ENCODE measurements at regions not wholly inside any gene's neighbourhood (a gene's known extent, or its start where the extent isn't known, plus 50 kb on each side); places are given as distances from the start of the nearest gene placed in this dataset.

DNA sequence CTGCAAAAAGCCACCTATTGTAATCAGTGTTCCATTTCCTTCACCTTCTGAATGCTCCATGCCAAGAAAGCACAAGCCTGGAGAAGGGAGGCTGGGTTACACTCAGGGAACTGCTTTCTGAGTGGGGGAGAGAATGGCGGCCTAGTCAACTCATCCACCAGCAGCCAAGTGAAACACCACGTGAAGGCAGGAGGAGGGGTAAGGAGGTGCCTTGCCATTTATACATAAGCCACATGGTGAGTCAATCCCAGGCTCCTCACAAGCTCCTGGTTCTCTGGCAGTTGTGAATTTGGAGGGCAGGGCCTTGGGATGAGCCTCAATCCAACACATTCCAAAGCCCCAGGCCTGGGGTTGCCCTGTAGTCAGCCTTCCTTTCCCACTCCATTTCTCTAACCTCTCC is 149.4 kb downstream of the CD24 start:
- intact Hi-C loops (cut with micrococcal nuclease) = loop anchor here (2.0 kb wide), 1 partner anchor 68 kb away; no protein-coding TSS in a partner anchor
- Mint-ChIP-seq H3K27me3 (ENCODE audit: insufficient read depth, unreplicated experiment) (no peaks in the 10 kb centered on the region), H3K36me3 (ENCODE audit: insufficient read depth, unreplicated experiment) (no peaks in the 10 kb centered on the region), H3K27ac (ENCODE audit: low read depth, unreplicated experiment) (no peak overlapping the region), H3K4me1 (ENCODE audit: insufficient read depth, unreplicated experiment) (peaks cover 6% of the 10 kb centered on the region), H3K9me3 (ENCODE audit: unreplicated experiment) (peaks cover 15% of the 10 kb centered on the region), H3K4me3 (ENCODE audit: unreplicated experiment) (no peak overlapping the region)
- CTCF ChIA-PET = no interaction called here
- POLR2A ChIA-PET = no interaction called here
- TF ChIP-seq, protein P1, sequence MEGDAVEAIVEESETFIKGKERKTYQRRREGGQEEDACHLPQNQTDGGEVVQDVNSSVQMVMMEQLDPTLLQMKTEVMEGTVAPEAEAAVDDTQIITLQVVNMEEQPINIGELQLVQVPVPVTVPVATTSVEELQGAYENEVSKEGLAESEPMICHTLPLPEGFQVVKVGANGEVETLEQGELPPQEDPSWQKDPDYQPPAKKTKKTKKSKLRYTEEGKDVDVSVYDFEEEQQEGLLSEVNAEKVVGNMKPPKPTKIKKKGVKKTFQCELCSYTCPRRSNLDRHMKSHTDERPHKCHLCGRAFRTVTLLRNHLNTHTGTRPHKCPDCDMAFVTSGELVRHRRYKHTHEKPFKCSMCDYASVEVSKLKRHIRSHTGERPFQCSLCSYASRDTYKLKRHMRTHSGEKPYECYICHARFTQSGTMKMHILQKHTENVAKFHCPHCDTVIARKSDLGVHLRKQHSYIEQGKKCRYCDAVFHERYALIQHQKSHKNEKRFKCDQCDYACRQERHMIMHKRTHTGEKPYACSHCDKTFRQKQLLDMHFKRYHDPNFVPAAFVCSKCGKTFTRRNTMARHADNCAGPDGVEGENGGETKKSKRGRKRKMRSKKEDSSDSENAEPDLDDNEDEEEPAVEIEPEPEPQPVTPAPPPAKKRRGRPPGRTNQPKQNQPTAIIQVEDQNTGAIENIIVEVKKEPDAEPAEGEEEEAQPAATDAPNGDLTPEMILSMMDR (IDR thresholded peaks at IDR 0.05; ENCODE audit: unreplicated experiment) = no peak
- no peak for DNase-seq (ENCODE audit: unreplicated experiment)
- no TSS peak for BruUV-seq (replicated peaks)

GRCh38 chr6:106823732-106824351 is 150.7 kb downstream of the CD24 start:
- no peak for DNase-seq (ENCODE audit: unreplicated experiment)
- ChIA-PET CTCF (no interaction called here), POLR2A (no interaction called here)
- no TSS peak for BruUV-seq (replicated peaks)
- H3K36me3 Mint-ChIP-seq (ENCODE audit: insufficient read depth, unreplicated experiment) = no peaks in the 10 kb centered on the region
- peaks cover 6% of the 10 kb centered on the region for H3K4me1 Mint-ChIP-seq (ENCODE audit: insufficient read depth, unreplicated experiment)
- intact Hi-C loops (cut with micrococcal nuclease) = loop anchor here (2.0 kb wide), 1 partner anchor 67 kb away; no protein-coding TSS in a partner anchor
- no peak overlapping the region for H3K4me3 Mint-ChIP-seq (ENCODE audit: unreplicated experiment)
- H3K9me3 Mint-ChIP-seq (ENCODE audit: unreplicated experiment) = peaks cover 15% of the 10 kb centered on the region
- H3K27ac Mint-ChIP-seq (ENCODE audit: low read depth, unreplicated experiment) = no peak overlapping the region
- TF ChIP-seq, protein P1 (IDR thresholded peaks at IDR 0.05; ENCODE audit: unreplicated experiment) = no peak
- H3K27me3 Mint-ChIP-seq (ENCODE audit: insufficient read depth, unreplicated experiment) = no peaks in the 10 kb centered on the region

GRCh38 chr6:106823058-106823457 is 151.5 kb downstream of the CD24 start:
- no peak overlapping the region for H3K27ac Mint-ChIP-seq (ENCODE audit: low read depth, unreplicated experiment)
- H3K4me1 Mint-ChIP-seq (ENCODE audit: insufficient read depth, unreplicated experiment) = peaks cover 6% of the 10 kb centered on the region
- intact Hi-C loops (cut with micrococcal nuclease) = no loop called here
- no peaks in the 10 kb centered on the region for H3K36me3 Mint-ChIP-seq (ENCODE audit: insufficient read depth, unreplicated experiment)
- no peak overlapping the region for H3K4me3 Mint-ChIP-seq (ENCODE audit: unreplicated experiment)
- peaks cover 12% of the 10 kb centered on the region for H3K9me3 Mint-ChIP-seq (ENCODE audit: unreplicated experiment)
- CTCF ChIA-PET = no interaction called here
- DNase-seq (ENCODE audit: unreplicated experiment) = no peak
- TF ChIP-seq, protein P1 (IDR thresholded peaks at IDR 0.05; ENCODE audit: unreplicated experiment) = no peak
- no TSS peak for BruUV-seq (replicated peaks)
- H3K27me3 Mint-ChIP-seq (ENCODE audit: insufficient read depth, unreplicated experiment) = no peaks in the 10 kb centered on the region
- POLR2A ChIA-PET = no interaction called here

DNA sequence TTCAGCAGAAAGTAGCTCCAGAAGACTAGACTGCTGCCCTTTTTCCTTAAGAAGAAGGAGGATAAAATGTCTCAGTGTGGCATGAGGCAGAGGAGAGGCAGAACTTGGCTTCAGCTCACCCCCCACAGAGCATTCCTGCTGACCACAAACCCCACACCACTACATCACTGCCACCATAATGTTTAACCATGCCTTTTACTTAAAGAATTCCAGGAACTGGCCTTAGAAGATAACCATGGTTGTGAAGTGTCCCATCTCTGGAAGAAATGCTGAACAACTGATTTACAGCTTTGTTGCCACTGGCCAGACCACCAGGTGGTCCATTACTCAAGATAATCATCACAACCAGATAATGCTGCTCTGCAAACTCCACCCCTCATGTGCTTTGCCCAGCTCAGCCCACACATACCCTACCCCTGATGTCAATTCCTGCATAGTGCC is 154.1 kb downstream of the CD24 start:
- DNase-seq (ENCODE audit: unreplicated experiment) = no peak
- H3K27ac Mint-ChIP-seq (ENCODE audit: low read depth, unreplicated experiment) = no peak overlapping the region
- intact Hi-C loops (cut with micrococcal nuclease) = no loop called here
- H3K27me3 Mint-ChIP-seq (ENCODE audit: insufficient read depth, unreplicated experiment) = no peaks in the 10 kb centered on the region
- BruUV-seq (replicated peaks) = no TSS peak
- H3K9me3 Mint-ChIP-seq (ENCODE audit: unreplicated experiment) = no peaks in the 10 kb centered on the region
- no peak overlapping the region for H3K4me3 Mint-ChIP-seq (ENCODE audit: unreplicated experiment)
- TF ChIP-seq, protein P1 (IDR thresholded peaks at IDR 0.05; ENCODE audit: unreplicated experiment) = no peak
- H3K36me3 Mint-ChIP-seq (ENCODE audit: insufficient read depth, unreplicated experiment) = no peaks in the 10 kb centered on the region
- ChIA-PET CTCF (interaction anchor here (0.6 to 1.1 kb wide), 4 partner anchors 10 to 175 kb away, joined by 3 to 4 read pairs (median 4); no protein-coding TSS in a partner anchor), POLR2A (no interaction called here)
- H3K4me1 Mint-ChIP-seq (ENCODE audit: insufficient read depth, unreplicated experiment) = no peaks in the 10 kb centered on the region

Measured in MCF 10A (cell line).